IMR-90 (cell line): ENCODE measurements at regions not wholly inside any gene's neighbourhood (a gene's known extent, or its start where the extent isn't known, plus 50 kb on each side); places are given as distances from the start of the nearest gene placed in this dataset.

Experiments used
- CTCF ChIP-seq: conservative IDR thresholded peaks from 2 replicates; pipeline ENCODE4 v1.5.1; 2012; ENCODE audit warnings: mild to moderate bottlenecking, low read depth, low read length, improper control_type of control experiment
- MAFK ChIP-seq: IDR thresholded peaks from 2 replicates; pipeline ENCODE4 v1.6.1; 2012; ENCODE audit warnings: low read depth, low read length, improper control_type of control experiment
- MXI1 ChIP-seq: IDR thresholded peaks from 2 replicates; pipeline ENCODE4 v1.6.1; 2012; ENCODE audit warnings: low read depth, mild to moderate bottlenecking, low read length, moderate library complexity, borderline replicate concordance
- RFX5 ChIP-seq: IDR thresholded peaks from 2 replicates; pipeline ENCODE4 v1.8.0; 2012; ENCODE audit warnings: low read depth, mild to moderate bottlenecking, low read length, moderate library complexity

GRCh38 chr2:126828491-126828890 is 70.2 kb upstream of the TEX51 start:
- no peak for TF ChIP-seq CTCF
- TF ChIP-seq MXI1 = no peak
- no peak for TF ChIP-seq MAFK
- TF ChIP-seq RFX5 = no peak
